ENCODE measurements at regions not wholly inside any gene's neighbourhood (a gene's known extent, or its start where the extent isn't known, plus 50 kb on each side); places are given as distances from the start of the nearest gene placed in this dataset.
"Not testable (repeated sequence)": the region's sequence is repeated elsewhere in the genome, so short reads cannot be mapped to it uniquely, and the experiment has no call there.

DNA sequence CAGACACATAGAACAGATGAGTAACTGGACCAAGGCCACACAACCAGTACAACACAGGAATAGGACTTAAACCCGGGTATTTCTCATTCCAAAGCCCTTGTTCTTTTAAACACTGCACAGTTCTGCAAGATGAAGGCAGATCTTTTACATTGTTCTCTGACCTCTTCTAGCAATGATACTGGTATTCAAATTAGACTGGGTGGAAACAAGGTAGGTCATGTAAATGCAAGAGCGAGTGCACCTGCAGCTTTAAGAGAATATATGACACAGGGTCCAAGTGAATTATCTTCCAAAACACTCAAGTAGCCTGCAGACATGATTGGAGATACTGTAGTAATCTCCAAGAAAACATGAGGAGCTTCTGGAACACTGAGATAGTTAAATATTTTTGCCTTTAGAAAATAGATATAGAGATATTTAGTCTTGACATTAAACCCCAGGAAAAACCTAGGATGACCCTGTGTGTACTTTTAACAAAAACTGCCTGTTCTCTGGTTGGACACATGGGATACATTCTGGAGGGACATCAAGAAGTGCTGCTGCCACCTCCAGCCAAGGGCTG lies 130.6 kb upstream of the EPB41L4A start:
- no peaks in the 10 kb centered on the region for H3K36me3 ChIP-seq
- no peaks in the 10 kb centered on the region for H3K9me3 ChIP-seq (replicated peaks in 1 of 11)
- no peak for TF ChIP-seq Cebpa-rat (IDR thresholded peaks at IDR 0.05)
- no peak overlapping the region for H3K4me2 ChIP-seq
- no peaks in the 10 kb centered on the region for H4K20me1 ChIP-seq
- no peak overlapping the region for H3K9ac ChIP-seq
- no peak overlapping the region for H3K27ac ChIP-seq
- no peak overlapping the region for H3K4me3 ChIP-seq
- H3K27me3 ChIP-seq: no peaks in the 10 kb centered on the region
- peaks cover 0 to 9% (median 2%) of the 10 kb centered on the region in 10 experiments; a peak in 6 of 20 replicates for H3K4me1 ChIP-seq

- Histone ChIP-seq H3K4me1 (peaks cover 0 to 12% (median 2%) of the 10 kb centered on the region in 10 experiments; a peak in 6 of 20 replicates), H3K9ac (no peak overlapping the region), H3K27me3 (no peaks in the 10 kb centered on the region), H4K20me1 (no peaks in the 10 kb centered on the region), H3K9me3 (replicated peaks in 1 of 11) (no peaks in the 10 kb centered on the region), H3K4me2 (no peak overlapping the region), H3K36me3 (no peaks in the 10 kb centered on the region), H3K4me3 (no peak overlapping the region), H3K27ac (no peak overlapping the region)
- TF ChIP-seq Cebpa-rat (IDR thresholded peaks at IDR 0.05): no peak
Observed at GRCh38 chr5:112551419-112552032, 132.4 kb upstream of the EPB41L4A start.

- Histone ChIP-seq H3K27me3 (no peaks in the 10 kb centered on the region), H3K4me2 (no peak overlapping the region), H3K9ac (no peak overlapping the region), H3K4me3 (no peak overlapping the region), H3K36me3 (no peaks in the 10 kb centered on the region), H3K4me1 (peaks cover 0 to 12% (median 2%) of the 10 kb centered on the region in 10 experiments; a peak in 6 of 20 replicates), H3K27ac (no peak overlapping the region), H3K9me3 (replicated peaks in 1 of 11) (no peaks in the 10 kb centered on the region), H4K20me1 (no peaks in the 10 kb centered on the region)
- no peak for TF ChIP-seq Cebpa-rat (IDR thresholded peaks at IDR 0.05)
Observed at GRCh38 chr5:112552216-112552615, 133.1 kb upstream of the EPB41L4A start.

DNA sequence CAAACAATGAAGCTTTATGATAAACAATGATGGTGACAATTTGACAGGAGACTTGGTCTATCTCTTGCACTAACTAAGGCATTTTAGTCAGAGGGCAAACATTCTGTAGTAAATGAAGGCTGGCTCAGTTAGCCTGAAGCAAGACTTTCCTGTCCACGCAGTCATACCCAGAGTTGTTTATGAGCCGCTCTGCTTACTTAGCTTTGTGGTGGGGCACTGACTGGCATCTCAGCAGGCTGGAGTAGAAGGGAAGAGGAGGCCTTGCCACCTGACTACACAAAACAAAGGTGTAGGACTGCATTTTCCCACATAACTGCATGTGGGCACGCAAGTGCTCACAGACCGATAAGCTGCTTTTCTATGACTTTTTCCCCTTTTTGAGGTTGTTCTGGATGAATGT lies 133.7 kb upstream of the EPB41L4A start:
- H3K4me3 ChIP-seq: no peak overlapping the region
- no peak overlapping the region for H3K27ac ChIP-seq
- 0 out of 22 replicates have a peak overlapping the region, but pooled peaks of 1 of the 11 experiments have one; percentile 16 for H3K9ac ChIP-seq
- H3K4me1 ChIP-seq: peaks cover 0 to 12% (median 2%) of the 10 kb centered on the region in 10 experiments; a peak in 6 of 20 replicates
- no peaks in the 10 kb centered on the region for H4K20me1 ChIP-seq
- H3K9me3 ChIP-seq (replicated peaks in 1 of 11): no peaks in the 10 kb centered on the region
- no peak overlapping the region for H3K4me2 ChIP-seq
- TF ChIP-seq Cebpa-rat (IDR thresholded peaks at IDR 0.05): no peak
- H3K27me3 ChIP-seq: no peaks in the 10 kb centered on the region
- no peaks in the 10 kb centered on the region for H3K36me3 ChIP-seq

GRCh38 chr5:112554101-112554977 lies 135.3 kb upstream of the EPB41L4A start:
- H3K27me3 ChIP-seq: no peaks in the 10 kb centered on the region
- no peaks in the 10 kb centered on the region; a peak in 1 of 22 replicates for H3K9me3 ChIP-seq (replicated peaks in 1 of 11)
- H3K36me3 ChIP-seq: no peaks in the 10 kb centered on the region
- H3K4me1 ChIP-seq: peaks cover 0 to 12% (median 2%) of the 10 kb centered on the region in 10 experiments; a peak in 6 of 20 replicates
- no peak for TF ChIP-seq Cebpa-rat (IDR thresholded peaks at IDR 0.05)
- H3K27ac ChIP-seq: no peak overlapping the region
- H3K4me2 ChIP-seq: peak overlapping the region in 4 of 11 experiments; percentile 6 to 25 (median 17); a peak in 6 of 22 replicates
- H3K4me3 ChIP-seq: no peak overlapping the region
- H4K20me1 ChIP-seq: no peaks in the 10 kb centered on the region
- no peak overlapping the region for H3K9ac ChIP-seq

DNA sequence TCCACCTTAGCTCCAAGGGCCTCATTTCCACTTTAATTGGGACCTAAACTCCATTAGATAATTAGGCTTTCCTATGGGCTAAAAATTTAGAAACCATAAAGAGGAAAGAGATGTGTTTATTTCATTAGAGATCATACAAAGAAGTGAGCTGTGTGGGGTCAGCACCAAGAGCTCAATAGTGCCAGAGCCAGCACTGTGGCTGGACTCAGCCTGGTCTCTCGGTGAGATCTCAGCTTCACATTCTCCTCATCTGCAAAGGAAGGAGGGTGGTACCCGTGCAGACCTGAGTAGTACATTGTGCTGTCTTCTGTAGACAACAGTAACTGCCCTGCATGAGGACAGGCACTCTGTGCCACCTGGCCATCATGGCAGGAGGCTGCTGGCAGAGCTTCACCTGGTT lies 136.1 kb upstream of the EPB41L4A start:
- H3K4me2 ChIP-seq: no peak overlapping the region
- H4K20me1 ChIP-seq: no peaks in the 10 kb centered on the region
- no peaks in the 10 kb centered on the region for H3K27me3 ChIP-seq
- H3K9ac ChIP-seq: no peak overlapping the region
- no peak for TF ChIP-seq Cebpa-rat (IDR thresholded peaks at IDR 0.05)
- peaks cover 0 to 12% (median 2%) of the 10 kb centered on the region in 10 experiments; a peak in 6 of 20 replicates for H3K4me1 ChIP-seq
- H3K4me3 ChIP-seq: no peak overlapping the region
- no peak overlapping the region for H3K27ac ChIP-seq
- no peaks in the 10 kb centered on the region for H3K36me3 ChIP-seq
- H3K9me3 ChIP-seq (replicated peaks in 1 of 11): peaks cover 0 to 5% (median 0%) of the 10 kb centered on the region in 11 experiments; a peak in 3 of 22 replicates

- no peaks in the 10 kb centered on the region for H3K36me3 ChIP-seq
- no peak overlapping the region for H3K4me3 ChIP-seq
- H3K9ac ChIP-seq: no peak overlapping the region
- no peak overlapping the region for H3K4me2 ChIP-seq
- peaks cover 0 to 12% (median 2%) of the 10 kb centered on the region in 10 experiments; a peak in 6 of 20 replicates for H3K4me1 ChIP-seq
- H3K27me3 ChIP-seq: no peaks in the 10 kb centered on the region
- no peak for TF ChIP-seq Cebpa-rat (IDR thresholded peaks at IDR 0.05)
- no peaks in the 10 kb centered on the region for H4K20me1 ChIP-seq
- peaks cover 0 to 8% (median 0%) of the 10 kb centered on the region in 11 experiments; a peak in 4 of 22 replicates for H3K9me3 ChIP-seq (replicated peaks in 1 of 11)
- H3K27ac ChIP-seq: no peak overlapping the region
Observed at GRCh38 chr5:112555691-112556090, 136.6 kb upstream of the EPB41L4A start.

DNA sequence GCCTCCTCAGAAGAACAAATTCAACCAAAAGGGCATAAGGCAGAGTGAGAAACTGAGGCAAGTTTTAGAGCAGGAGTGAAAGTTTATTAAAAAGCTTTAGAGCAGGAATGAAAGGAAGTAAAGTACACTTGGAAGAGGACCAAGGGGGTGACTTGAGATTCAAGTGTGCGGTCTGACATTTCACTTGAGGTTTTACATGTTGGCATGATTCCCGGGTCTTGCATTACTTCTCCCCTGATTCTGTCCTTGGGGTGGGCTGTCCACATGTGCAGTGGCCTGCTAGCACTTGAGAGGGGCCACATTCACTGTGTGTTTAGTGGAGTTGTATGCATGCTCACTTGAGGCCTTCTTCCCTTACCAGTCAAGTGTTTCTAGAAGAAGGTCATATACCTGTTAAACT lies 140.4 kb upstream of the EPB41L4A start:
- not testable (repeated sequence) for H3K27ac ChIP-seq, H3K9ac ChIP-seq, H4K20me1 ChIP-seq, H3K27me3 ChIP-seq, H3K4me3 ChIP-seq, H3K4me1 ChIP-seq, H3K4me2 ChIP-seq
- Histone ChIP-seq H3K36me3 (peaks cover 0 to 14% (median 6%) of the 10 kb centered on the region in 11 experiments; a peak in 4 of 22 replicates), H3K9me3 (replicated peaks in 1 of 11) (peaks cover 24 to 44% (median 31%) of the 10 kb centered on the region in 11 experiments)

DNA sequence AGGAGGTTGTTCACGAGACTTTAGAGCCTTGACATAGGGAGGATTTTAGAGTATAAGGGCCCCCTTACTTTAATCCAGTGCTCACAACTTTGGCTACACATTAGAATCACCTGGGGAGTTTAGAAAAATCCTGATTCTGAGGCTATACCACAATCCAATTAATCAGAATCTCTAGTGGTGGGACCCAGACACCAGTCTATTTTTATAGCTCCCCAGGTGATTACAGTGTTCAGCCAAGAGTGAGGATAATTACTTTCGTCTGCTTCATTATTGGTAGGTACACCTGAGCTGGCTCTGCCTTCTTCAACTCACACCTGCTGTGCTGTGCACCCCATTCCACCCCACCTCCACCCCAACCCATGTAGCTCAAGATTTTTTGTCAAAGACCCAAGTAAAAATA lies 141.3 kb upstream of the EPB41L4A start:
- Histone ChIP-seq H3K4me2 (no peak overlapping the region), H3K36me3 (peaks cover 0 to 14% (median 6%) of the 10 kb centered on the region in 11 experiments; a peak in 4 of 22 replicates), H3K4me3 (no peak overlapping the region), H3K27me3 (no peaks in the 10 kb centered on the region), H3K9me3 (replicated peaks in 1 of 11) (peaks cover 33 to 53% (median 39%) of the 10 kb centered on the region in 11 experiments), H3K4me1 (no peaks in the 10 kb centered on the region), H3K9ac (no peak overlapping the region), H4K20me1 (no peaks in the 10 kb centered on the region), H3K27ac (no peak overlapping the region)
- TF ChIP-seq Cebpa-rat (IDR thresholded peaks at IDR 0.05): no peak

All from BLaER1 treated with 17β-estradiol and CSF1 and Interleukin-3, amounts not matched to agents 10 nM and 100 nM (cell line).